Stimulated activated CD4-positive, alpha-beta T cell treated with anti-CD3 and anti-CD28 coated beads, Interleukin-4, amount 100 ng/mL, for 1 hour (primary cell): ENCODE measurements at regions not wholly inside any gene's neighbourhood (a gene's known extent, or its start where the extent isn't known, plus 50 kb on each side); places are given as distances from the start of the nearest gene placed in this dataset.

Experiments used
- DNase-seq: peaks from one replicate; pipeline ENCODE4 v3.0.0-alpha.2; 2020

DNA sequence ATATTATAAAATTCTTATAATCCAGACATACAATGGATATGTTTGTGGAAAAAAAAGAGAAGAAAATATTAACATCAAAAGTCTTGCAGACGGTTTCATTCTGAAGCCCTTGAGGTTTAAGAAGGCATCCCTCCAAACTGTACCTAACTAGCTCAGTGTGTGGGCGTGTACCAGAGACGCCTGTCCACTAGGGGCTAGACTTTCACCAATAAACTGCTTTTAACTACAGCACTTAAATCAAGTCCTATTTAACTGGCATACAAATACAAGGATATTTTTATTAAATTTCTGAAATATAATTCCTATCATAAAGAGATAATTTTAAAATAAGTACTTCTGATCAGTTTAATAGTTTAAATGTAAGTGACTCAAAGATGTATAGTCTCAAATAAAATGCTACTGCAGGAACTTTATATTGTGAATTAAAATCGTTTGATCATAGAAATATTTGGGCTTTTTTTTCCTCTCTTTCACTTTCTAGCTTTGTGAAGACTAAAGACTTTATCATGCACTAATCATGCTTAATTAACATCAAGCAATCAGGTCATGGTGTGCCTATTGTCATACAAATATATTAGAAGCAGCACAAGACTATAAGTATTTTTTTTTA lies 437.7 kb downstream of the SATB2 start:
- no peak for DNase-seq

DNA sequence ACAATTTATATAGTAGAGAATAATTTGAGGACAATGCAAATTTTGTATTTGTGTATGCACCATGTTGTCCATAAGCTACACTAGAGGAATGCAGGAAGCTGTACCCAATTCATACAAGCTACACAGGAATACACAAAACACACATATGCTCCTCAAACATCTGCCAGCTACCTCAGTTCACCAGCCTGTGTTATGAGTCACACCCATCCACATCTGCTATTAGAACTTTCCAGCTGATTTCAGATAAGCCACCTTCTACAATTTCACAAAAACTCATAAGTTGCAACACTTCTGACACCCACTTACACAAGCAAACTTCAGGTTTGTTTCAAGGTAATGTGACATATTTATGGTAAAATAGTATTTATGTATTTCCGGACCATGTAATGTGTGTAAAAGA lies 438.9 kb downstream of the SATB2 start:
- DNase-seq, result no peak

DNA sequence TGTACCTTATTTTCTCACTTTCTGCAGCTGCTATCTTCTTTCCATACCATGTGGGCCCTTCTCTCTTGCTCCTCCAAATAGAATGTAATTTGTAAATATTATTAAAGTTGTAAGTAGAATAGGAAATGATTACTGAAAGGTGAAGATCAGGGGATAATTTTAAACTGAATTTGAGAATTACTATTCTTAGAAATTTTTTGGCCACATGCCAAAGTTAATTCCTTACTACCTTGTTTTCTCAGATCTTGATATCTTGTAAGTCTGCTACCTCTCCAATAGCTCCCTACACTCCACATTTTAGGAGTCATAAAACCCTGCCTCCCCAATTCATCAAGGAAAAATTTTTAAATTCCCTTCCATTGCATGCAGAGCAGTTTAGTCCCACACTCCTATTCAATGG lies 442.7 kb downstream of the SATB2 start:
- no peak for DNase-seq

DNA sequence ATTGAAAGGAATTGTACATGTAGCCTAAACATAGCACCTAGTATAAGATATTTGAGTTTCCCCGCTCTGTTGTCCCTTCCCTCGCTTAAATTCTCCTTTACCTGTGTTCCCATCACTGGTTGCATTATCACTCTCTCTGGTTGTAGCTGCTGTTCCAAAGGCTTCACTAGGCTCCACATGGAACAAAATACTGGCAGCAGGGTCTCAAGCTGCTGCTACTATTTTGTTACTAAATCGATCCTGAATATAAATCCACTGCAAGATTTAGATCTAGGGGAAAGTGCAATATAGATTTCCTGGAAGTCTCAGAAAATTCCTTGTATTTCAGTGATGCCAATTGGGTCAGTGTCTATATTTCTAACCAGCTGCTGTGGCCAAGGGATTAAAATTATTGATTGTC lies 443.5 kb downstream of the SATB2 start:
- no peak for DNase-seq

DNA sequence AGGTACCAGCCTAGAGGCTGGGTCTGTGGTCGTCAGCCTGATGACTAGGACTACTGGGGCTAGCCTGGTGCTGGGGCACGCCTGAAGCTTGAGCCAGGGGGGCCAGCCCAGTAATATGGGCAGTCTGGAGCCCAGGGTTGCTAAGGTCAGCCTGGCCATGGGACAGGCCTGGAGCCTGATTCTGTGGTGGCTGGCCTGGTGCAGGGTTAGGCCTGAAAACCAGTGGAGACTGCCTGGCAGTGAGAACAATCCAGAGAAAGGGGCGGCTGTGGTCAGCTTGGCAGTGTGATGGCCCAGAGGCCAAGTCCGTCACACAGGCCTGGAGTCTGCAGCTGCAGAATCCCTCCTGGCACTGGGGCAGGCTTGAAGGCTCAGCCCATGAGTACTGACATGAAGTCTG lies 445.8 kb downstream of the SATB2 start:
- DNase-seq, result no peak

DNA sequence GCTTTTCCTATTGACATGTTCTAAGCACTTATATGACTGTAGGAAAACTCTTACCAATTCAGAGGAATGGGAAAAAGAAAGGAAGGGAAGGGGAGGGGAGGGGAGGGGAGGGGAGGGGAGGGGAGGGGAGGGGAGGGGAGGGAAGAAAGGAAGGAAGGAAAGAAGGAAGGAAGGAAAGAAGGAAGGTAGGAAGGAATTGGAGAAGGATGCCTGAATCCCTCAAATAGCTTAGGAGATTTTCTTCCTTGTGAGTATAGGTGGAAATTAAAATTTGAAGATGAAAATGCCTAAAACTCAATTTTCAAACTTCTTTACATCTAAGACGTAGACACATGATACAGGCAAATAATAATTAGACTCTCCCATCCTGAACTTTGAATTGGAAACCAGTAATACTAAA lies 463.1 kb downstream of the SATB2 start:
- no peak for DNase-seq

DNA sequence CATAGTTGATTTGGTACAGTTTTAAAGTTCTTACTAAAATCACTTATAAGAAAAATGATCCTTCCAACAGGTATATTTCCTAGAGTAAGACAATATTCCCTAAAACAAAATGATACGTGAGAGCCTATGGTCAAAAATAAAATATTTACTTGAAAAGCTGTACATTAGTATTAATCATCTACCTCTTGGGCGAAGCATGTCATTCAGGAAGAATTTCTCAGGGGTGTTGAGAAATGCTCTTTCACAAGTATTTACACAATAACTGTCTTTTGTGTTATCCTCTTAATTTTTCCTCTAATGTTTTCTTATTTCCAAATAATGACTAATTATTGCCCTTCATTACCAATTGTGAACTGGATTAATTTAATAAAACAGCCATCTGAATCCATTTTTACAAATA lies 466.3 kb downstream of the SATB2 start:
- DNase-seq, result no peak

DNA sequence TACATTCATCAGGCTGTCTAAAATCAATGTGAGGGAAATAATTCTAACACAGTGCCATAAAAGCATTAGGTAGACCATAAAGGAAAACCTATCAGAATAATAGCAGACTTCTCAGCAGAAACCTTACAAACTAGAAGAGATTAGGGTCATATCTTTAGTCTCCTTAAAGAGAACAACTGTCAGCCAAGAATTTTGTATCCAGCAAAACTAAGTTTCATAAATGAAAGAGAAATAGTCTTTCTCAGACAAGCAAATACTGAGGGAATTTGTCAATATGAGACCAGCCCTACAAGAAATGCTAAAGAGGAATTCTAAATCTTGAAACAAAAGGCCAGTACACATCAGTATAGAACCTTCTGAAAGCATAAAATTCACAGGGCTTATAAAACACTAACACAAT lies 482.0 kb downstream of the SATB2 start:
- DNase-seq, result no peak

DNA sequence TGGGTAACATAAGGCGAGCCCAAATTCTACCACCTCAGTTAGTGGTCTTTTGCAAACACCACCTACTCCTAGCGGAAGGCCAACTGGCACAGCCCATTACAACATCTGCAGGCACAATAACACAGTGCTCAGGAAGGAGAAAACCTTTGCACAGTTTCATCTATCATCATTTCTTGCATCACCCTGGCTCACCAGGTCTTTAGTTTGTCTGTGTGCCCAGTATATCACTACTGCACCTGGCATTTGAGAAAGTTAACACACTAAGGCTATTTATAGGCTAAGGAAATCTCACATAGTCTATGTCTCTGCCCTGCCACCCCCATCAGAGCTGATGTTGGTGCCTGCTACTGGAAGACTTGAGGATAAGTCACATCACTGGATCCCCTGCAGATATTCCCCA lies 484.0 kb downstream of the SATB2 start:
- DNase-seq, result no peak

DNA sequence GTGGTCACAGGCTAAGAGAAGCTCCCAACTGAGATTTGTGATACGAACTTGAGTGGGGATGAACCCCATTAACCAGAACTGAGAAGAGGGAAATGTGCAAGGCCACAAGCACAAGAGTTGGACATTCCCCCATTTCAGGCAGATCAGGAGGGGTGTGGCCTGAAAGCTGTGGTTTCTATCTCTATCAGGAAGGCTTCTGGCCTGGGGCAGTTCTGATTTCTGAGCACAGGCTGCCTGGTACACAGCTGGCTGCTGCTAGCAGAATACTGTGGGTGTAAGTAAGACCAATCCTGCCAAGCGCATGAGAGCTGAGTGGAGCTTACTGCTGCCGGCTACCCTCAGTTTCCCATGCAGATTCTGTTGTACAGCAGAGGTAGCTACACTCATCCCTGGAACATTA lies 484.6 kb downstream of the SATB2 start:
- no peak for DNase-seq

DNA sequence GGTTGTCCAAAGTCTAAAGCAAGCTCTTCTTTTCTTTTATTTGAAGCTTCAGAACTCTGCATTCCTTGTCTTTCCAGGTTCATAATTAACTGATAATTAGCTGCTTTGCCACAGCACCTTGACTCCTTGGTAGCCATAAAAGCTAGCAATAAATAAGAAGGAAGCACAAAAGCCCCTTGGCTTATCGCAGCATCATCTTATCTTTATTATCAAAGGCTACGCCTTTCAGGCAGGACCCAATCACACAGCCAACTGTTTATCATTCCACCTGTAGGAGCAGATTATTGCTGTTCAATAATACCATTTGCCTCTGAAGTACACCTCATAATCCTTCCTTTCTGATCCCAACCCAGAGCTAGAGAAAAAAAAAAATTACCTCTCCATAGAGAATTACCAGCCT lies 489.2 kb downstream of the SATB2 start:
- no peak for DNase-seq

DNA sequence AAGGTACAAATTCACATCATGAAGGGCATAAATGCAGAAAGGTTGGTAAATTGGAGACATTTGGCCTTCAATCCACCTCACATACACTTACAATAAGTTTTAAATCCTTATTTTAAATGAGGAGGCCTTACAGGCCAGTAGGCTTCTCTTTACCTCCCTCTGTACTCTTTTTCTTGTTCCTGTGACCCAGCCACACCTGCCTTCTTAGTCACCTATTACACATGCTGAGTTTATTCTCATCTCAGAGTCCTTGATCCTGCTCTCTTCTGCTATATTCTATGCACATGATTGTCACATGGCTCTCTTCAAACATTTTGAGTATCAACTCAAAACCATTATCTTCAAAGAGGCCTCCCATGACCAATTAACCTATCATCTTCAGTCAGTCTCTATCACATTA lies 491.5 kb downstream of the SATB2 start:
- no peak for DNase-seq

DNA sequence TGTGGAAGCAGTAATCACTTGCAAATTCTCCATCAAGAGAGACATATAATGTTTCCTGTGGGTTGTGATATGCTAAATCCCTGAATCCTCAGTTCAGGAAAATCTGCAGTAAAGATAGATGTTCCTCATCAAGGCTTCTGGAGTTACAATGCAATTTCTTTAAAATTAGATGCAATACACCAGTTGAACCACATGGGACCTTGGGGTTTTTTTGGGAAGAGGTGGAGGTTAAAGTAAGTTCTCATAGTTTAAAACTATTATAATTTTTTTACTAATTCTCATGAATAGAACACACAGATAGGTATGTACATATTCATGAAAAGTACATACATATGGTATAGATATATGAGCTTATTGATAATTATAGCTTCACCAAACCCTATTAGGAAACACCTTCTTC lies 496.2 kb downstream of the SATB2 start:
- DNase-seq, result no peak

DNA sequence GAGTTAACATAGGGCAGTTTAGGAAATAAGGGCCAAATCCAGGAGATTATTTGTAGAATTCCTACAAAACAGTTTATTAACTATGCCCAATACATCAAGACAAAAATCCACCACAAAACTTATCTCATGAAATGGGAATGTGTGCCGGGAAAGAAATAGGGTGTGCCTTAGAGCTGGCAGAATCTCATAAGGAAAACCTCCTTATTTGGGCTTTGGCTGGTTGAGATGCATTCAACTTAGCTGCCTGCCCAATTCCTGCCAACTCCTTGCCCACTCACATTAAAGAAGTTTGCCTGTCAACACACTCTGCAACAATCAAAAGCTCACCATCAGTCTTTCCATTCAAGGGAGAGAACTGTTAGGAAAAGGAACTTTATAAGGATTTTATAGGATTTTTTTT lies 500.6 kb downstream of the SATB2 start:
- no peak for DNase-seq

DNA sequence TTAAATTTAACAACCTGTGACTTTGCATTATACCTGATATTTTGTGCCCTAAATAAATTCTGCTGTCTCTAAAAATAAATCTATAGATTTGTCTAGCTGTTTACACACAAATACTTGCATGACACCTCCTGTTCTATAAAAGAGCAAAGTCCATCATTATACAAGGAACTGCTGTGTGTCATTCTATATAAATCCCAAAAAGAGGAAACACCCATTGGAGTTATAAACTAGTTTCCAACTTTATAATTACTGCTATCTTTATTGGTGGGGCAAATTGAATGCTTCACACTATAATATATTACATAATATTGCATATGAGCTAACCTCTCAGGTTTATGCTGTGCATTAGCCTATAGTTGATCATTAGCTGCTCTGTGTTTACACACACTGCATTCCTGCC lies 504.4 kb downstream of the SATB2 start:
- no peak for DNase-seq

DNA sequence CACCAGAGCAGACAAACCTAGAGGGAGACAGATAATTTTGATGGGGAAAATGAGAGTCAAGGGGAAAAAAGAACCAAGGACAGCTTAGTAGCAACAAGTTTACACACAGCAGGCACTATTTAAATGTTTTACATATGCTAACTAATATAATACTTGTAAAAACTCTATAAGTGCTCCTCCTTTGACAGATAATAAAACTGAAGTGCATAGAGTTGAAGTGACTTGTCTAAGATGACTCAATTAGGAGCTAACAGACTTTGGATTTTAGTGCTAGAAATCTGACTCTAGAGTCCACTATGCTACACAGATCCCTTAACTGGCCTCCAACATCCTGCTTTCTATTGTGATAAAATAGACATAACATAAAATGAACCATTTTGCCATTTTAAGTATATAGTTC lies 506.9 kb downstream of the SATB2 start:
- no peak for DNase-seq

DNA sequence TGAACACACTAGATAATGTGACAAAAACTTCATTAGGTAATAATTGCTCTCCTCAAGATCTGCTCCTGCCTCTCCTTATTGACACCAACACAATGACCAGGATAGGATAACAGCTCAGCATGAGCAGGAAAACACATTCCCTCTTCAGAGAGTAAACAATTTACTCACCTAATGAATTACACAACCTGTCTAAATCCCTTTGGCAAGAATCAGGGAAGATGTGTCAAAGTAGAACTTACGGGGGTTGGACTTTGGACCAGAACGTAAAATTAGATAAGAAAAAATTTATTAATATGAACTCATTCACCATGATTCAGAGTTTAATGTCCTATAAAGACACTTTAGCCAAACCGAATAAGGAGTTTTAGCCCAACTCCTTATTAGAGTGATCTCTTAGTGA lies 512.2 kb downstream of the SATB2 start:
- DNase-seq, result no peak

DNA sequence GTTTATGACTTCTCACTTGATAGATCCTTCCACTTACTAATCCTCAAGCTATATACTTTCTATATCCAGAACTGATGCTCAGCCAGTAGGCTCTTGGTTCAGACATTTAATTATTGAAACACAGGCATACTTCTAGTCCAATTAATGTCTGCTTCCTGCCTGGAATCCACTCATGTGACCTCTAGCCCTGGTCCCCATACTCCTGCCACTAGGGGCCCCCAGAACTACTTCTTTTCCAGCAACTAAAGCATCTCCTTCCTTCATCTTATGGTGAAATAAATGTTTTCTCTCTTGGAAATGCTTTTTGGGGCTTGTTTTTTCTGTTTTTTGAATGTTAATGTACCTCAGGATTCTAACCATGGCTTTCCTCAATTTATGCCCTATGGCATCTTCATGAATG lies 527.6 kb downstream of the SATB2 start:
- DNase-seq, result no peak

DNA sequence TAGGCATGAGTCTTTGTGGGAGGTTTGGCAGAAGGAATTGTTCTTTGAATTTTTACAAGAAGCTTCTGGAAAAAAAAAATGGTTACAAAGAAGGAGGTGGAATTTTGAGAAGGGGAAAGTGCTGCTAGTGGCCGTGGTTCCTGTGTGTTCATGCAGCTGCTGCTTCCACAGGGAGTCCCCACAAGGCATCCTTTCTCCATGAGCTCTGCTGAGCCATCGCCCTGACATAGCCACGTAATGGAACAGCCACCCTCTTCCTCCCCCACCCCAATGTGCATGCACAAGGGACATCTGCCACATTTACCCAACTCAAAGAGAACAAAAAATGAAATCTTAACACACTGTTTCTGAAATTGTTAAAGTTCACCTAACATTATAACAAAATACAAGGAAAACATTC lies 529.7 kb downstream of the SATB2 start:
- DNase-seq, result no peak

DNA sequence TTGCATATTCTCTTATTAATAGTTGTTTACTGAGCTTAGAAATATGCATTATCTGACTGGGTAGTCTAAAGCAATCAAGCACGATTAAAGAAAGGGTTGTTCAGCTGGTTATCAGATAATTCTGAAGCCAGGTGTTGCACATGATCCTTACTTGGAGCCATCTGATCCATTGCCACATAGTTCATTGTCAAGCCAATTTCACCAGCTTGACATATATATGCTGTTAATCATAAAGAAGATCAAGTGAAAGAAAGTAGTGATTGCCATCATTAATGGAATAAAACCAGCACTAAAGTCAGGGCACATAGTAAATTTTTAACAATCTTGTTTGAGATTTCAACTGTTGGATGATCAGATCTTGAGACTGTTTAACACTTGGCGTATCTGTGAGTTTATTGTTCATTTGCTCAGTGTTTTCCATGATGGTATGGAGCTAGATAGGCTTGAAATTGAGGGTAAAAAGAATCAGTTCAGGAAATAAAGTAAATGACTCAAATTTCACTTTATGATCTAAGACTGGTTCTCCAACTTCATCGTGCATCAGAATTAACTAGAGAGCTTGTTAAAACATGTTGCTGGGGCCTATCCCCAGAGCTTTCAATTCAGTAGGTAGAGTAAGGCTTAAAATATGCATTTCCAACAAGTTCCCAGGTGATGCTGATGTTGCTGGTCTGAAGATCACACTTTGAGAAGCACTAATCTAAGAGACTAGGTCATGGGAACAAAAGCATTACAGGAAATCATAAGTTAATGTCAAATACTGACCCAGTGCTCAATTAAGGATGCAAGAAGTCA lies 539.6 kb downstream of the SATB2 start:
- no peak for DNase-seq

DNA sequence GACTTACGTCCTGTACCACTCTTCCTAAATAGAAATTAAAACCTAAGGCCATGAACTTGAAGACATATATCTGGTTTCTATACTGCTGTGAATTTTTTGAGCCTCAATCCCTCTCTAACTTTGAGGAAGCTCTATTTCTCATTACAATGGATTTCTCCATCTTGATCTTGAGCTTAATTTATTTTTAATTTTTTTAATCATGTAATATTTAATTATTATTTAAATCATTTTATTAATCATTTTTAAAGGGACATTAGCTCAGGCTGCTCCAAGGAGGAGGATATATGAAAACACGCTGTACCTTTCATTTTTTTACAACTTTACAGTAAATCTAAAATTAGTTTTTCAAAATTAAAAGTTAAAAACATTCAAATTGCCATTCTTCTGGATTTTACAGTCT lies 540.5 kb downstream of the SATB2 start:
- DNase-seq, result no peak

DNA sequence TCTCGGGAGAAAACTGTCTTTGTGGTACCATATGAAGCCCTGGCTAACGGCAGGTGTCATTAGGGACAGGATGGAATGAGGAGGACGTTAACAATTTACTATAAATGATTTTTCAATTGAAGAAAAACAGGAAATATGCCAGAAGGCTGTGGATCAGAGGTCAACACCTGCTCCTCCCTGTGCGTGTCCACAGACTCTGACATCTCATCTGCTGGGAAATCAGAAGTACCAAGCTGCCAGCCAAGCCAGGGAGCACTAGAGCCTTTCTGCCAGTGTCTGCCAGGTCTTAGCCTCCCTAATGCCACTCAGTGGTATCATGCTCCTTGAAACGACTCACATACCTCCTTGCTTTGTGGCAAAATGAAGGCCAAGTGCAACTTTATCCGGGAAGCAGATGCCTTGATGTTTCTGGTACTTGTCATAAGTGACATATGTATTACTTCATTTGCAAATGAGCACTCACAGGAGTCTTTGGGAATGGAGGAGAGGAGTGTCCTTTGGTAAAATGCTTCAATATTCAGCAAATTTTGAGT lies 541.1 kb downstream of the SATB2 start:
- DNase-seq, result no peak

DNA sequence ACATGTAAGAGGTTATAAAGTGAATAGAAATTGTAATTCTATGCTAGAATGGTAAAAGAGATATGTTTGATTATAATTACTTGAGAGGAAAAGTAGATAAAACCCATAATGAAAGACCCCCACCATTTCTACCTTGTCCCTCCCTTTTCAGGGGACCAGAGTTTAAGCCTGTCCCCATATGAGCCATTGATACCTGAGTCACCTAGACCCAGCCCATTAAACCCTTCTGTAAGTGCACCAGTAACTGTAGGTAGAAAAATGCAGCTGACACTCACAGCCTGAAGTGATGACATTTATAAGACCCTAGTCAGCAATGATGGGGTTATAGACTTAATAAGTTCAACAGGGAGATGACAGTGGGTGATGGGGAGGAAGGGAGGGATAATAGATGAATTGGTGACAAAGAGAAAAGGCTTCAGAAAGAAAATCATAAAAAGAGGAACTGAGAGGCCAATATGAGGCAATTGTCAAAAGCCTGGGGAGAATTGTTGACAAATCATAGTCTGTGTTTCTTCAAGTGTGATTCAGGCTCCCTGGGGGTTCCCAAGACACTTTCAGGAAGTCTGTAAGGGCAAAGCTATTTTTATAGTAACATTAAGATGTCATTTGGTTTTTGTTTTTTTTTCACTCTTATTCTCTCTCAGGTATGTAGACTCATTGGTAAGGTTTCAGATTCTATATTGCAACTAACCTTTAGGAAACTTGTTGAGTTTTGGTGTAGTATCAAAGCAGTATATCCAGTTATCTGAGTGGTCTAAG lies 544.2 kb downstream of the SATB2 start:
- no peak for DNase-seq
